ENCODE measurements at regions not wholly inside any gene's neighbourhood (a gene's known extent, or its start where the extent isn't known, plus 50 kb on each side); places are given as distances from the start of the nearest gene placed in this dataset.

- in situ Hi-C loops (cut with MboI; ENCODE audit: low sequenced_read_pairs, unreplicated experiment) = no loop called here
- DNase-seq (ENCODE audit: low spot score) = no peak
- TF ChIP-seq CTCF (IDR thresholded peaks at IDR 0.05; ENCODE audit: borderline replicate concordance, control extremely low read depth, extremely low read depth, insufficient read depth, missing control alignments) = no peak
Observed at GRCh38 chr10:120069700-120070099, 177.2 kb downstream of the SEC23IP start.

- TF ChIP-seq CTCF (IDR thresholded peaks at IDR 0.05; ENCODE audit: borderline replicate concordance, control extremely low read depth, extremely low read depth, insufficient read depth, missing control alignments) = no peak
- no peak for DNase-seq (ENCODE audit: low spot score)
- in situ Hi-C loops (cut with MboI; ENCODE audit: low sequenced_read_pairs, unreplicated experiment) = no loop called here
Observed at GRCh38 chr10:120075349-120075748, 182.8 kb downstream of the SEC23IP start.

GRCh38 chr10:120076996-120077706 lies 184.6 kb downstream of the SEC23IP start:
- no peak for TF ChIP-seq CTCF (IDR thresholded peaks at IDR 0.05; ENCODE audit: borderline replicate concordance, control extremely low read depth, extremely low read depth, insufficient read depth, missing control alignments)
- no peak for DNase-seq (ENCODE audit: low spot score)
- in situ Hi-C loops (cut with MboI; ENCODE audit: low sequenced_read_pairs, unreplicated experiment) = no loop called here

GRCh38 chr10:120077707-120078492 lies 185.4 kb downstream of the SEC23IP start:
- in situ Hi-C loops (cut with MboI; ENCODE audit: low sequenced_read_pairs, unreplicated experiment) = no loop called here
- TF ChIP-seq CTCF (IDR thresholded peaks at IDR 0.05; ENCODE audit: borderline replicate concordance, control extremely low read depth, extremely low read depth, insufficient read depth, missing control alignments) = no peak

GRCh38 chr10:120085096-120085796 lies 192.7 kb downstream of the SEC23IP start:
- in situ Hi-C loops (cut with MboI; ENCODE audit: low sequenced_read_pairs, unreplicated experiment) = no loop called here
- no peak for DNase-seq (ENCODE audit: low spot score)
- no peak for TF ChIP-seq CTCF (IDR thresholded peaks at IDR 0.05; ENCODE audit: borderline replicate concordance, control extremely low read depth, extremely low read depth, insufficient read depth, missing control alignments)

More at GRCh38 chr10:120077707-120078492, 185.4 kb downstream of the SEC23IP start:
- no peak for DNase-seq (ENCODE audit: low spot score)

- in situ Hi-C loops (cut with MboI; ENCODE audit: low sequenced_read_pairs, unreplicated experiment) = no loop called here
- no peak for DNase-seq (ENCODE audit: low spot score)
- no peak for TF ChIP-seq CTCF (IDR thresholded peaks at IDR 0.05; ENCODE audit: borderline replicate concordance, control extremely low read depth, extremely low read depth, insufficient read depth, missing control alignments)
Observed at GRCh38 chr10:120086066-120086465, 193.5 kb downstream of the SEC23IP start.
